Stimulated activated CD8-positive, alpha-beta memory T cell treated with anti-CD3 and anti-CD28 coated beads, Interleukin-4, amount 100 ng/mL, for 24 hours (primary cell): ENCODE measurements at regions not wholly inside any gene's neighbourhood (a gene's known extent, or its start where the extent isn't known, plus 50 kb on each side); places are given as distances from the start of the nearest gene placed in this dataset.

Experiments
- DNase-seq: peaks from one replicate; pipeline ENCODE4 v3.0.0-alpha.2; 2020; ENCODE audit warnings: low read depth

GRCh38 chr17:14762736-14763479 is 462.0 kb downstream of the HS3ST3B1 start:
- no peak for DNase-seq

- DNase-seq, result no peak
Observed at GRCh38 chr17:14760719-14761411, 460.0 kb downstream of the HS3ST3B1 start.

GRCh38 chr17:14760212-14760611 is 459.3 kb downstream of the HS3ST3B1 start:
- no peak for DNase-seq

- no peak for DNase-seq
Observed at GRCh38 chr17:14759325-14759724, 458.4 kb downstream of the HS3ST3B1 start.

- DNase-seq, result no peak
Observed at GRCh38 chr17:14756479-14756878, 455.6 kb downstream of the HS3ST3B1 start.

GRCh38 chr17:14755002-14755401 is 454.1 kb downstream of the HS3ST3B1 start:
- DNase-seq, result no peak

GRCh38 chr17:14753383-14753782 is 452.5 kb downstream of the HS3ST3B1 start:
- no peak for DNase-seq

- DNase-seq, result no peak
Observed at GRCh38 chr17:14752011-14752410, 451.1 kb downstream of the HS3ST3B1 start.

GRCh38 chr17:14750866-14751265 is 450.0 kb downstream of the HS3ST3B1 start:
- no peak for DNase-seq

GRCh38 chr17:14749269-14749668 is 448.4 kb downstream of the HS3ST3B1 start:
- no peak for DNase-seq

GRCh38 chr17:14748036-14748710 is 447.3 kb downstream of the HS3ST3B1 start:
- DNase-seq, result no peak

- DNase-seq, result no peak
Observed at GRCh38 chr17:14747603-14747950, 446.7 kb downstream of the HS3ST3B1 start.

GRCh38 chr17:14746822-14747602 is 446.1 kb downstream of the HS3ST3B1 start:
- no peak for DNase-seq

GRCh38 chr17:14745541-14745940 is 444.7 kb downstream of the HS3ST3B1 start:
- DNase-seq, result no peak

- DNase-seq, result no peak
Observed at GRCh38 chr17:14744761-14745473, 444.0 kb downstream of the HS3ST3B1 start.

- DNase-seq, result no peak
Observed at GRCh38 chr17:14741491-14741890, 440.6 kb downstream of the HS3ST3B1 start.

- DNase-seq, result no peak
Observed at GRCh38 chr17:14739656-14740431, 439.0 kb downstream of the HS3ST3B1 start.

GRCh38 chr17:14738652-14738988 is 437.7 kb downstream of the HS3ST3B1 start:
- DNase-seq, result no peak

GRCh38 chr17:14737984-14738651 is 437.2 kb downstream of the HS3ST3B1 start:
- DNase-seq, result no peak

GRCh38 chr17:14736631-14737030 is 435.8 kb downstream of the HS3ST3B1 start:
- no peak for DNase-seq
